ENCODE measurements at regions not wholly inside any gene's neighbourhood (a gene's known extent, or its start where the extent isn't known, plus 50 kb on each side); places are given as distances from the start of the nearest gene placed in this dataset.

GRCh38 chr21:27671207-27671606 is 704.3 kb upstream of the ADAMTS5 start:
- TF ChIP-seq EZH2 (IDR thresholded peaks at IDR 0.05; ENCODE audit: low read length): no peak
- TF ChIP-seq CTCF (optimal IDR thresholded peaks at IDR 0.05 in 1 of 3, IDR thresholded peaks at IDR 0.05 in 1 of 3, conservative IDR thresholded peaks at IDR 0.05 in 1 of 3; ENCODE audit: extremely low read depth in 1 of 3, insufficient read depth in 2 of 3, low read length in 3 of 3): no peak
- DNase-seq (ENCODE audit: low read depth, low spot score) (no peak), FAIRE-seq (no peak)
- H3K79me2 ChIP-seq (ENCODE audit: control insufficient read depth, insufficient read depth, low read length): no peaks in the 10 kb centered on the region
- H3K9me3 ChIP-seq (ENCODE audit: control insufficient read depth, low read depth, low read length): no peaks in the 10 kb centered on the region
- dilution Hi-C loops (cut with MboI; ENCODE audit: extremely low pct_ligation_motif_present, low sequenced_read_pairs): no loop called here
- H2AFZ ChIP-seq (ENCODE audit: control insufficient read depth, low read length): no peak overlapping the region
- H3K36me3 ChIP-seq (ENCODE audit: control insufficient read depth in 2 of 2, extremely low read depth in 1 of 2, insufficient read depth in 2 of 2, low read length in 2 of 2): no peaks in the 10 kb centered on the region
- H3K4me2 ChIP-seq (ENCODE audit: control insufficient read depth, extremely low read depth, insufficient read depth, low read depth, low read length): no peak overlapping the region
- no peaks in the 10 kb centered on the region for H3K9me1 ChIP-seq (ENCODE audit: control insufficient read depth, extremely low read depth, insufficient read depth, low read length)
- H3K4me1 ChIP-seq (ENCODE audit: control insufficient read depth, extremely low read depth, insufficient read depth, low read length): peaks cover 9% of the 10 kb centered on the region
- no peak overlapping the region for H3K9ac ChIP-seq (ENCODE audit: control insufficient read depth, extremely low read depth, insufficient read depth, low read length)
- no peaks in the 10 kb centered on the region for H4K20me1 ChIP-seq (ENCODE audit: control insufficient read depth, extremely low read depth, insufficient read depth, low read length)
- no peak overlapping the region for H3K27ac ChIP-seq (ENCODE audit: control insufficient read depth, insufficient read depth, low read length)
- H3K27me3 ChIP-seq (ENCODE audit: control insufficient read depth, extremely low read depth, insufficient read depth, low read length): no peaks in the 10 kb centered on the region
- no peak overlapping the region for H3K4me3 ChIP-seq (ENCODE audit: control insufficient read depth in 2 of 3, extremely low read depth in 1 of 3, insufficient read depth in 2 of 3, low read depth in 1 of 3, low read length in 3 of 3)

GRCh38 chr21:27653481-27653880 is 686.6 kb upstream of the ADAMTS5 start:
- Histone ChIP-seq H3K4me3 (ENCODE audit: control insufficient read depth in 2 of 3, extremely low read depth in 1 of 3, insufficient read depth in 2 of 3, low read depth in 1 of 3, low read length in 3 of 3) (no peak overlapping the region), H3K4me2 (ENCODE audit: control insufficient read depth, extremely low read depth, insufficient read depth, low read depth, low read length) (peak overlapping the region; percentile 2), H3K27ac (ENCODE audit: control insufficient read depth, insufficient read depth, low read length) (no peak overlapping the region), H3K4me1 (ENCODE audit: control insufficient read depth, extremely low read depth, insufficient read depth, low read length) (peaks cover 21% of the 10 kb centered on the region), H3K9me3 (ENCODE audit: control insufficient read depth, low read depth, low read length) (no peaks in the 10 kb centered on the region), H3K27me3 (ENCODE audit: control insufficient read depth, extremely low read depth, insufficient read depth, low read length) (no peaks in the 10 kb centered on the region), H3K79me2 (ENCODE audit: control insufficient read depth, insufficient read depth, low read length) (no peaks in the 10 kb centered on the region), H3K9ac (ENCODE audit: control insufficient read depth, extremely low read depth, insufficient read depth, low read length) (no peak overlapping the region), H4K20me1 (ENCODE audit: control insufficient read depth, extremely low read depth, insufficient read depth, low read length) (no peaks in the 10 kb centered on the region), H2AFZ (ENCODE audit: control insufficient read depth, low read length) (peak overlapping the region; percentile 10), H3K9me1 (ENCODE audit: control insufficient read depth, extremely low read depth, insufficient read depth, low read length) (no peaks in the 10 kb centered on the region), H3K36me3 (ENCODE audit: control insufficient read depth in 2 of 2, extremely low read depth in 1 of 2, insufficient read depth in 2 of 2, low read length in 2 of 2) (no peaks in the 10 kb centered on the region)
- dilution Hi-C loops (cut with MboI; ENCODE audit: extremely low pct_ligation_motif_present, low sequenced_read_pairs): no loop called here
- TF ChIP-seq CTCF (optimal IDR thresholded peaks at IDR 0.05 in 1 of 3, IDR thresholded peaks at IDR 0.05 in 1 of 3, conservative IDR thresholded peaks at IDR 0.05 in 1 of 3; ENCODE audit: extremely low read depth in 1 of 3, insufficient read depth in 2 of 3, low read length in 3 of 3) (no peak), EZH2 (IDR thresholded peaks at IDR 0.05; ENCODE audit: low read length) (no peak)
- DNase-seq (ENCODE audit: low read depth, low spot score) (no peak), FAIRE-seq (peak; percentile 98)
